22Rv1 (cell line): ENCODE measurements at regions not wholly inside any gene's neighbourhood (a gene's known extent, or its start where the extent isn't known, plus 50 kb on each side); places are given as distances from the start of the nearest gene placed in this dataset.
"Not testable (repeated sequence)": the region's sequence is repeated elsewhere in the genome, so short reads cannot be mapped to it uniquely, and the experiment has no call there.

Experiments
- H3K27ac ChIP-seq: fragments of 450-650 bp; 2 replicates; pipeline ENCODE4 v1.5.1; 2017
- ZFX ChIP-seq: fragments of 450-650 bp; IDR thresholded peaks from 2 replicates; pipeline ENCODE4 v1.6.1; 2017; ENCODE audit warnings: antibody characterized with exemption, borderline replicate concordance
- TF ChIP-seq, protein P1 (sequence below): fragments of 450-650 bp; IDR thresholded peaks from 2 replicates; pipeline ENCODE4 v1.5.1; 2017; ENCODE audit warnings: mild to moderate bottlenecking

DNA sequence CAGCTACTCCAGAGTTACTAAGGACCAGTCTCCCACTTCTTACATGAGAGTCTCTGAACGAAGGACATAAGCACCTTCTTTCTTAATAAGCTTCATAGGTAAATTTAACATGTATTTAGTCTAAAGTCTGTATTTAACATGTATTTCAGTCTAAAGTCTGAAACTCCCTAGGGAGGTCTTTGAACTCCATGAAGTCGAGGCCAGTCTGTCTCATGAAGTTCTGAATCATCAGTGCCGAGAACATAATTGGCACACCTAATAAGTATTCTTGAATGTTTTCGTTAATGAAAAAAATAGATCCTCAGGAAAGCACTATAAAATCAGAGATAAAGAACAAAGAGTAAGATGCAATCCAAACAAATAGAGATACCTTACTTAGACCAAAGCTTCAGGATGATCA is 945.5 kb downstream of the TTLL7 start:
- TF ChIP-seq ZFX = no peak
- TF ChIP-seq, protein P1, sequence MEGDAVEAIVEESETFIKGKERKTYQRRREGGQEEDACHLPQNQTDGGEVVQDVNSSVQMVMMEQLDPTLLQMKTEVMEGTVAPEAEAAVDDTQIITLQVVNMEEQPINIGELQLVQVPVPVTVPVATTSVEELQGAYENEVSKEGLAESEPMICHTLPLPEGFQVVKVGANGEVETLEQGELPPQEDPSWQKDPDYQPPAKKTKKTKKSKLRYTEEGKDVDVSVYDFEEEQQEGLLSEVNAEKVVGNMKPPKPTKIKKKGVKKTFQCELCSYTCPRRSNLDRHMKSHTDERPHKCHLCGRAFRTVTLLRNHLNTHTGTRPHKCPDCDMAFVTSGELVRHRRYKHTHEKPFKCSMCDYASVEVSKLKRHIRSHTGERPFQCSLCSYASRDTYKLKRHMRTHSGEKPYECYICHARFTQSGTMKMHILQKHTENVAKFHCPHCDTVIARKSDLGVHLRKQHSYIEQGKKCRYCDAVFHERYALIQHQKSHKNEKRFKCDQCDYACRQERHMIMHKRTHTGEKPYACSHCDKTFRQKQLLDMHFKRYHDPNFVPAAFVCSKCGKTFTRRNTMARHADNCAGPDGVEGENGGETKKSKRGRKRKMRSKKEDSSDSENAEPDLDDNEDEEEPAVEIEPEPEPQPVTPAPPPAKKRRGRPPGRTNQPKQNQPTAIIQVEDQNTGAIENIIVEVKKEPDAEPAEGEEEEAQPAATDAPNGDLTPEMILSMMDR = no peak
- H3K27ac ChIP-seq = no peak overlapping the region

DNA sequence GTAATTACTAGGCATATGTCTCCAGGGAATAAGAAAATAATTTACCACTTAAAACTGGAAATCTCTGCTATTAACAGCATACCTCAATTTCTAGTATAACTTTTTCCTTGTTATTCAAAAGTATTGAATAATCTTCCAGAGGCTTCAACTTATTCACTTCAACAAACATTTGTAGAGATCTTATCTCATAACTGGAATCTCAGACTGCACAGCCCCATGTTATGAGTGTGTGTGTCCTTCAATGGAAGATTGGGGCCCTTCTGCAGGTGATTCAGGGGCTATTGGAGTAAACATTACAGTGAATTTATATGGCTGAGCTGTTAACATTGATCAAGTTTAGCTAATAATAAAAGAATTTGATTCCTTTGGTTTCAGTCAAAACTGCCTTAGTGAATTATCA is 946.1 kb downstream of the TTLL7 start:
- no peak overlapping the region for H3K27ac ChIP-seq
- no peak for TF ChIP-seq ZFX
- TF ChIP-seq, protein P1 = no peak

DNA sequence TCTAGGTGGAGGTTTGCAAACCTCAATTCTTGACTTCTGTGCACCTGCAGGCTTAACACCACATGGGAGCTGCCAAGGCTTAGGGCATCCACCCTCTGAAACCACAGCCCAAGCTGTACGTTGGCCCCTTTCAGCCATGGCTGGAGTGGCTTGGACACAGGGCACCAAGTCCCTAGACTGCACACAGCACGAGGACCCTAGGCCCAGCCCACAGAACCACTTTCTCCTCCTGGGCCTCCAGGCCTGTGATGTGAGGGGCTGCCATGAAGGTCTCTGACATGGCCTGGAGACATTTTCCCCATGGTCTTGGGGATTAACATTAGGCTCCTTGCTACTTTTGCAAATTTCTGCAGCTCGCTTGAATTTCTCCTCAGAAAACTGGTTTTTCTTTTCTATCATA is 947.9 kb downstream of the TTLL7 start:
- H3K27ac ChIP-seq = not testable (repeated sequence)

DNA sequence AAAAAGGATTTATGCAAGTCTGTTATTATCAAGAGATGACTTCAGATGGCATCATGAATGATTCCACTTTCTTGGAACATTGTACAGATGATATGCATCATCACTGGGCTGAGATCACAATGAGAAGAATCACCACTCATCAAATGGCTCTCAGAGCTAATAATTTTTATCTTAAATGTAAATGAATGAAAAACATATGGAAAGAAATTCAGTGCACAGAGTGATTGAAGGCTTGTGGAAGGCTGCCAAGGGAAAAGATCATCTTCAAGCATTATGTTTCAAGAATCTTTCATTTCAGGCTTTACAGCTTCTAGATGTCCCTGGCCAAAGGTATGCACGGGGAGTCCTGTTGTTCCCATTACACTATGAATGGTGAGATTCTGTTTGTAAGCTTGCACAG is 955.7 kb downstream of the TTLL7 start:
- TF ChIP-seq, protein P1 = no peak
- no peak overlapping the region for H3K27ac ChIP-seq

DNA sequence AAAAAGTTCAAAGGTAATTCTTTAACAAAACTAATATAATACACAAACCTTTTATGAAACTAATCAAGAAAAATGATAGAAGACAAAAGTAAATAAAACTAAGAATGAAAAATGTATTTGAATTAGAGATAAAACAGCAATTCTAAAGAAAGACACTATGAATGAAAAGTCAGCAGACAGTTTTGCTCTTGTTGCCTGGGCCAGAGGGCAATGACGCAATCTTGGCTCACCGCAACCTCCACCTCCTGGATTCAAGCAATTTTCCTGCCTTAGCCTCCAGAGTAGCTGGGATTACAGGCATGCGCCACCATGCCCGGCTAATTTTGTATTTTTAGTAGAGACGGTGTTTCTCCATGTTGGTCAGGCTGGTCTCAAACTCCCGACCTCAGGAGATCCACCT is 959.8 kb downstream of the TTLL7 start:
- H3K27ac ChIP-seq = not testable (repeated sequence)

DNA sequence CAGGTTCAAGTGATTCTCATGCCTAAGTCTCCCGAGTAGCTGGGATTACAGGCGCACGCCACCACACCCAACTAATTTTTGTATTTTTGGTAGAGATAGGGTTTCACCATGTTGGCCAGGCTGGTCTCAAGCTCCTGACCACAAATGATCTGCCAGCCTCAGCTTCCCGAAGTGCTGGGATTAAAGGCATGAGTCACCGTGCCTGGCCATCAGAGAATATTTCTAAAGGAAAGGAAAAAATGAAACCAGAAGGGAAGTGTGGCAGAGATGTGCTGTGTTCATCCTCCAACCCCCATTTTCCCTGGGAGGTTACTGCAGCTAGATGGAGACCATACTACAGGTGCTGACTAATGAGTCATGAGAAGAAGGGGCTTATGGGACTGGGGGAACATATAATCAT is 964.1 kb downstream of the TTLL7 start:
- no peak for TF ChIP-seq ZFX
- TF ChIP-seq, protein P1 = no peak

DNA sequence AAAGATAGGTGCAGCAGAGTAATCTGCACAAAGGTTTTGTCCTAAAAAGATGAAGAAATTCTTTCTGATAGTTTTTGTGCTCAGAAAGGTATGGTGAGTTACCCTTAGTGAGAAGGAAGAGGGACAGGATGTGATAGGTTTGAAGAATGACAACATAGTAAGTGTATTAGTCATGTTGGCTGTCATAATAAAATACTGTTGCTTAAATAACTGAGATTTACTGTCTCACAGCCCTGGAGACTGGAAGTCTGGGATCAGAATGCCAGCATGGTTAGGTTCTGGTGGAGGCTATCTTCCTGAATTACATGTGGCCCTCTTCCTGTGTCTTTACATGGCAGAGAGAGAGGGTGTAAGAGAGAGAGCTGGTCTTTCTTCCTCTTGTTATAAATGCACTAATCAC is 965.2 kb downstream of the TTLL7 start:
- TF ChIP-seq, protein P1 = no peak
- TF ChIP-seq ZFX = no peak

More for the DNA sequence above, 964.1 kb downstream of the TTLL7 start:
- no peak overlapping the region for H3K27ac ChIP-seq

DNA sequence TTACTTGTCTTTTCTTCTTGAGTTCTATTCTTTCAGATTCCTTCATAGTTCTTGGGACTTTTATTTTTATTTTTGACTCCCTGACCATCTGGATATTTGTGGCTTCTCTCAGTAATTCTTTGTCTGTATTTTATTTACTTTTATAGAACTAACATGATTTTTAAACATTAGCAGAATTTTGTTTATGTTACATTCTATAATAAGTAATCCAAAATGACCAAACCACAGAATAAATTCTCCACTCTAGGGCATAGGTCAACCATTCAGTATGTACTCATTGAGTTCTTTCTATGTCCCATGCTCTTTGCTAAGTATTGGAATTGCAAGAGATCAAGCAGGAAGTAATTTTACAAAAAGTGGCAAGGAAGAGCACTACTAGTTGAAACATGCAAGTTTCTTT is 969.0 kb downstream of the TTLL7 start:
- H3K27ac ChIP-seq = no peak overlapping the region
- TF ChIP-seq ZFX = no peak
- TF ChIP-seq, protein P1 = no peak

More for the DNA sequence above, 965.2 kb downstream of the TTLL7 start:
- H3K27ac ChIP-seq = no peak overlapping the region

DNA sequence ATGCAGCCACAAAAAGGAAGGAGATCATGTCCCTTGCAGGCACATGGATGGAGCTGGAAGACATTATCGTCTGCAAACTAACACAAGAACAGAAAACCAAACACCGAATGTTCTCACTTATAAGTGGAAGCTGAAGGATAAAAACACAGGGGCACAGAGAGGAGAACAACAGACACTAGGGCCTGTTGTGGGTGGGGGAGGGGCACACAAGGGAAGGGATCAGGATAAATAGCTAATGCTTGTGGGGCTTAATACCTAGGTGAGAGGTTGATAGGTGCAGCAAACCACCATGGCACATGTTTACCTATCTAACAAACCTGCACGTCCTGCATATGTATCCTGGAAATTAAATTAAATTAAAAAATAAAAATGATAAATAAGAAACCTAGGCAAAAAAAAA is 969.9 kb downstream of the TTLL7 start:
- TF ChIP-seq, protein P1 = no peak
- TF ChIP-seq ZFX = no peak
- no peak overlapping the region for H3K27ac ChIP-seq
